Smooth muscle cell (in vitro differentiated cells): ENCODE measurements at regions not wholly inside any gene's neighbourhood (a gene's known extent, or its start where the extent isn't known, plus 50 kb on each side); places are given as distances from the start of the nearest gene placed in this dataset.
"Not testable (repeated sequence)": the region's sequence is repeated elsewhere in the genome, so short reads cannot be mapped to it uniquely, and the experiment has no call there.

Experiments
- DNase-seq: peaks from one replicate; lab custom pipeline; 2025; ENCODE audit not compliant: unreplicated experiment; lab: John Stamatoyannopoulos, UW
- H2AFZ ChIP-seq: fragments of 200-600 bp; sonication (generic); 2 replicates; pipeline ENCODE4 v1.6.0; 2016; ENCODE audit warnings: antibody characterized with exemption, low read depth, mild to moderate bottlenecking
- H3F3A ChIP-seq: fragments of 200-600 bp; sonication (generic); 2 replicates; pipeline ENCODE4 v1.6.0; 2017; ENCODE audit warnings: antibody characterized with exemption, low read depth
- H3K27ac ChIP-seq: fragments of 200-600 bp; sonication (generic); 2 replicates; pipeline ENCODE4 v1.5.1; 2016; ENCODE audit warnings: low read depth, mild to moderate bottlenecking
- H3K27me3 ChIP-seq: fragments of 200-600 bp; sonication (generic); 2 replicates; pipeline ENCODE4 v1.6.1; 2016; ENCODE audit warnings: low read depth, mild to moderate bottlenecking
- H3K36me3 ChIP-seq: fragments of 200-600 bp; sonication (generic); 2 replicates; pipeline ENCODE4 v1.5.1; 2016; ENCODE audit warnings: low read depth
- H3K4me1 ChIP-seq: fragments of 200-600 bp; sonication (generic); 2 replicates; pipeline ENCODE4 v1.5.1; 2016; ENCODE audit warnings: low read depth
- H3K4me2 ChIP-seq: fragments of 200-600 bp; sonication (generic); 2 replicates; pipeline ENCODE4 v1.6.0; 2016; ENCODE audit warnings: mild to moderate bottlenecking
- H3K4me3 ChIP-seq: fragments of 200-600 bp; sonication (generic); 2 replicates; pipeline ENCODE4 v1.5.1; 2016; ENCODE audit warnings: mild to moderate bottlenecking
- H3K79me2 ChIP-seq: fragments of 200-600 bp; sonication (generic); 2 replicates; pipeline ENCODE4 v1.6.0; 2016; ENCODE audit warnings: low read depth, mild to moderate bottlenecking
- H3K9ac ChIP-seq: fragments of 200-600 bp; sonication (generic); 2 replicates; pipeline ENCODE4 v1.6.0; 2016; ENCODE audit warnings: low read depth
- H3K9me3 ChIP-seq: fragments of 200-600 bp; sonication (generic); replicated peaks from 2 replicates; pipeline ENCODE4 v1.5.1; 2016; ENCODE audit warnings: low read depth
- H4K20me1 ChIP-seq: fragments of 200-600 bp; sonication (generic); 2 replicates; pipeline ENCODE4 v1.6.0; 2016; ENCODE audit warnings: low read depth
- CTCF ChIP-seq: fragments of 200-600 bp; sonication (generic); IDR thresholded peaks from 2 replicates; pipeline ENCODE4 v1.5.1; 2017; ENCODE audit warnings: borderline replicate concordance, mild to moderate bottlenecking, antibody characterized with exemption; ENCODE audit not compliant: insufficient read depth, poor library complexity, severe bottlenecking
- WGBS: methylation state at CpG from one replicate; pipeline ENCODE4 v1.1.7; 2016; ENCODE audit warnings: low lambda C conversion rate; 5-methylcytosine and 5-hydroxymethylcytosine counted together

- 97% methylated on average over 5 of the region's 5 CpGs for WGBS
These were observed 334.6 kb upstream of the ATP10A start for GRCh38 chr15:26197719-26198118.

GRCh38 chr15:26197060-26197459, 333.9 kb upstream of the ATP10A start:
- Histone ChIP-seq H3K79me2 (no peaks in the 10 kb centered on the region), H3K27ac (no peak overlapping the region), H3K4me3 (no peak overlapping the region), H3K36me3 (no peaks in the 10 kb centered on the region), H3K9me3 (no peaks in the 10 kb centered on the region), H4K20me1 (no peaks in the 10 kb centered on the region), H3K4me1 (no peaks in the 10 kb centered on the region), H3K27me3 (peaks cover 20% of the 10 kb centered on the region), H3F3A (no peaks in the 10 kb centered on the region), H3K4me2 (no peak overlapping the region), H3K9ac (no peak overlapping the region), H2AFZ (no peak overlapping the region)
- no peak for TF ChIP-seq CTCF
- DNase-seq, result no peak
- 68% methylated on average over 1 of the region's 1 CpG for WGBS

More at GRCh38 chr15:26197719-26198118, 334.6 kb upstream of the ATP10A start:
- Histone ChIP-seq H3K36me3 (no peaks in the 10 kb centered on the region), H3K4me3 (no peak overlapping the region), H3K4me1 (no peaks in the 10 kb centered on the region), H3K79me2 (no peaks in the 10 kb centered on the region), H3K9me3 (no peaks in the 10 kb centered on the region), H3K9ac (no peak overlapping the region), H3K27me3 (peaks cover 24% of the 10 kb centered on the region), H4K20me1 (no peaks in the 10 kb centered on the region), H3F3A (no peaks in the 10 kb centered on the region), H3K4me2 (no peak overlapping the region), H2AFZ (no peak overlapping the region), H3K27ac (no peak overlapping the region)
- no peak for DNase-seq
- TF ChIP-seq CTCF, result no peak

- WGBS, result 72% methylated on average over 2 of the region's 2 CpGs
- H3K9me3 ChIP-seq, result no peaks in the 10 kb centered on the region
- H3K4me1 ChIP-seq, result no peaks in the 10 kb centered on the region
- H3K79me2 ChIP-seq, result no peaks in the 10 kb centered on the region
- H4K20me1 ChIP-seq, result no peaks in the 10 kb centered on the region
- no peaks in the 10 kb centered on the region for H3F3A ChIP-seq
- no peak overlapping the region for H3K27ac ChIP-seq
- H3K36me3 ChIP-seq, result no peaks in the 10 kb centered on the region
- no peak overlapping the region for H3K4me3 ChIP-seq
- no peak overlapping the region for H3K9ac ChIP-seq
- peaks cover 16% of the 10 kb centered on the region for H3K27me3 ChIP-seq
- H3K4me2 ChIP-seq, result no peak overlapping the region
- DNase-seq, result no peak
- TF ChIP-seq CTCF, result no peak
- H2AFZ ChIP-seq, result no peak overlapping the region
These were observed 328.1 kb upstream of the ATP10A start for GRCh38 chr15:26191193-26191592.

GRCh38 chr15:26186138-26186537, 323.0 kb upstream of the ATP10A start:
- H3K4me3 ChIP-seq, DNase-seq, H3K79me2 ChIP-seq, H3K36me3 ChIP-seq, H3F3A ChIP-seq, H3K9me3 ChIP-seq, H3K4me1 ChIP-seq, H3K27ac ChIP-seq, H2AFZ ChIP-seq, H3K4me2 ChIP-seq, H3K27me3 ChIP-seq, H3K9ac ChIP-seq, H4K20me1 ChIP-seq: not testable (repeated sequence)
- WGBS, result 96% methylated on average over 10 of the region's 10 CpGs
